IMR-90 (cell line): ENCODE measurements at regions not wholly inside any gene's neighbourhood (a gene's known extent, or its start where the extent isn't known, plus 50 kb on each side); places are given as distances from the start of the nearest gene placed in this dataset.

Source experiments
- ATAC-seq: fragments of 200-7000 bp; cut with Tn5 transposase; 2 replicates; pipeline ENCODE4 v1.9.1; 2020; ENCODE audit warnings: low read depth, mild to moderate bottlenecking, moderate library complexity
- BruUV-seq: library from RNA; stranded (reverse); fragments of 400-500 nt; replicated peaks from 2 replicates; lab custom pipeline; 2021; lab: Mats Ljungman, UMichigan
- CTCF ChIA-PET: fragments of 300-600 bp; formaldehyde crosslinking; extraction: SDS; loops from one replicate; lab custom pipeline; 2021; ENCODE audit warnings: antibody characterized with exemption; lab: Yijun Ruan, JAX
- POLR2A ChIA-PET: fragments of 300-600 bp; sonication (Branson Sonifier 250); formaldehyde crosslinking; loops from one replicate; lab custom pipeline; 2022; ENCODE audit warnings: antibody characterized with exemption; ENCODE audit not compliant: unreplicated experiment; lab: Charles Lee
- DNase-seq: peaks from one replicate; pipeline ENCODE4 v3.0.0; 2013
- H2AFZ ChIP-seq: replicated peaks from 2 replicates; pipeline ENCODE3; 2013; ENCODE audit warnings: low read length, mild to moderate bottlenecking; ENCODE audit not compliant: poor library complexity
- H2AK5ac ChIP-seq: 2 replicates; pipeline ENCODE4 v1.6.1; 2013; ENCODE audit warnings: low read depth, low read length, inconsistent platforms
- H2AK9ac ChIP-seq: replicated peaks from 2 replicates; pipeline ENCODE3; 2013; ENCODE audit warnings: mild to moderate bottlenecking, low read depth, low read length, moderate library complexity; ENCODE audit not compliant: poor library complexity
- H2BK120ac ChIP-seq: 2 replicates; pipeline ENCODE4 v1.6.1; 2013; ENCODE audit warnings: low read depth, low read length, inconsistent platforms
- H2BK15ac ChIP-seq: 3 replicates; pipeline ENCODE4 v1.6.1; 2013; ENCODE audit warnings: low read depth, low read length, inconsistent platforms
- H2BK20ac ChIP-seq: 2 replicates; pipeline ENCODE4 v1.6.1; 2013; ENCODE audit warnings: low read depth, mild to moderate bottlenecking, inconsistent platforms, low read length, moderate library complexity
- H2BK5ac ChIP-seq: 2 replicates; pipeline ENCODE4 v1.6.1; 2013; ENCODE audit warnings: mild to moderate bottlenecking, low read depth, low read length, inconsistent platforms; ENCODE audit not compliant: poor library complexity, severe bottlenecking
- H3K14ac ChIP-seq: replicated peaks from 2 replicates; pipeline ENCODE4 v1.6.1; 2013; ENCODE audit warnings: low read depth, low read length, inconsistent platforms
- H3K18ac ChIP-seq: 2 replicates; pipeline ENCODE4 v1.6.1; 2013; ENCODE audit warnings: low read depth, low read length, control low read depth
- H3K23ac ChIP-seq: 2 replicates; pipeline ENCODE4 v1.6.1; 2013; ENCODE audit warnings: low read depth, low read length, inconsistent platforms
- H3K27ac ChIP-seq: 2 replicates; pipeline ENCODE4 v1.5.1; 2013; ENCODE audit warnings: mild to moderate bottlenecking, control low read depth, low read length; ENCODE audit not compliant: insufficient read depth
- H3K27me3 ChIP-seq: 2 replicates; pipeline ENCODE4 v1.6.1; 2013; ENCODE audit warnings: low read length; ENCODE audit not compliant: control insufficient read depth, insufficient read depth
- H3K36me3 ChIP-seq: 2 replicates; pipeline ENCODE4 v1.6.1; 2013; ENCODE audit warnings: low read length, mixed read lengths; ENCODE audit not compliant: control insufficient read depth, insufficient read depth
- H3K4ac ChIP-seq: 2 replicates; pipeline ENCODE4 v1.6.1; 2013; ENCODE audit warnings: low read depth, low read length, inconsistent platforms
- H3K4me1 ChIP-seq: 2 replicates; pipeline ENCODE4 v1.6.1; 2013; ENCODE audit warnings: low read length, mixed read lengths; ENCODE audit not compliant: control insufficient read depth, insufficient read depth
- H3K4me2 ChIP-seq: 2 replicates; pipeline ENCODE4 v1.6.1; 2013; ENCODE audit warnings: low read depth, mild to moderate bottlenecking, control low read depth, low read length, moderate library complexity
- H3K4me3 ChIP-seq: 2 replicates; pipeline ENCODE4 v1.5.1; 2013; ENCODE audit warnings: low read depth, mild to moderate bottlenecking, control low read depth, low read length, moderate library complexity; ENCODE audit not compliant: insufficient read depth
- H3K56ac ChIP-seq: 2 replicates; pipeline ENCODE4 v1.6.1; 2013; ENCODE audit warnings: low read length, inconsistent platforms; ENCODE audit not compliant: insufficient read depth; ENCODE audit errors: extremely low read depth
- H3K79me1 ChIP-seq, 2 experiments: 2 replicates each; pipeline ENCODE4 v1.6.1; 2013; ENCODE audit warnings: low read length in 2 of 2, inconsistent platforms in 1 of 2, low read depth in 1 of 2
- H3K9ac ChIP-seq: 2 replicates; pipeline ENCODE4 v1.6.1; 2013; ENCODE audit warnings: low read depth, low read length, control low read depth
- H3K9me1 ChIP-seq: 2 replicates; pipeline ENCODE4 v1.6.1; 2013; ENCODE audit warnings: low read length, inconsistent platforms; ENCODE audit not compliant: insufficient read depth
- H3K9me3 ChIP-seq: 2 replicates; pipeline ENCODE4 v1.6.1; 2013; ENCODE audit warnings: low read length; ENCODE audit not compliant: control insufficient read depth, insufficient read depth
- H4K20me1 ChIP-seq: 2 replicates; pipeline ENCODE4 v1.6.1; 2013; ENCODE audit warnings: low read length, inconsistent platforms; ENCODE audit not compliant: insufficient read depth
- H4K5ac ChIP-seq: 2 replicates; pipeline ENCODE4 v1.6.1; 2013; ENCODE audit warnings: mild to moderate bottlenecking, low read depth, low read length, control low read depth
- H4K8ac ChIP-seq, 2 experiments: 2 replicates each; pipeline ENCODE4 v1.6.1; 2013; ENCODE audit warnings: low read depth in 2 of 2, low read length in 2 of 2, control low read depth in 1 of 2, inconsistent platforms in 1 of 2
- H4K91ac ChIP-seq: 2 replicates; pipeline ENCODE4 v1.6.1; 2013; ENCODE audit warnings: low read depth, low read length, inconsistent platforms; ENCODE audit not compliant: insufficient read depth
- CEBPB ChIP-seq: IDR thresholded peaks from 2 replicates; pipeline ENCODE4 v1.6.1; 2012; ENCODE audit warnings: low read depth, low read length, improper control_type of control experiment
- FOS ChIP-seq: fragments of 150-350 bp; IDR thresholded peaks from 2 replicates; pipeline ENCODE4 v1.6.1; 2016; ENCODE audit warnings: low read depth, low read length
- MAFK ChIP-seq: IDR thresholded peaks from 2 replicates; pipeline ENCODE4 v1.6.1; 2012; ENCODE audit warnings: low read depth, low read length, improper control_type of control experiment
- MXI1 ChIP-seq: IDR thresholded peaks from 2 replicates; pipeline ENCODE4 v1.6.1; 2012; ENCODE audit warnings: low read depth, mild to moderate bottlenecking, low read length, moderate library complexity, borderline replicate concordance
- USF2 ChIP-seq: fragments of 150-350 bp; IDR thresholded peaks from 2 replicates; pipeline ENCODE4 v1.6.1; 2017; ENCODE audit warnings: mild to moderate bottlenecking, antibody characterized with exemption, low read length, low read depth
- WGBS, 2 experiments: methylation state at CpG; one replicate each; pipeline versions ENCODE4 v1.1.5 to v1.1.7; 2013; ENCODE audit warnings: missing lambda C conversion rate in 2 of 2; ENCODE audit not compliant: insufficient read length in 1 of 2; ENCODE audit errors: extremely low coverage in 2 of 2; 5-methylcytosine and 5-hydroxymethylcytosine counted together
- dilution Hi-C: fragments of 300-500 bp; cut with HindIII; formaldehyde crosslinking; loops from one replicate; pipeline ENCODE4 v1.14.3; 2018; ENCODE audit warnings: low sequenced_read_pairs; ENCODE audit not compliant: unreplicated experiment
- in situ Hi-C: fragments of 300-500 bp; cut with MboI; formaldehyde crosslinking; loops from 3 replicates; pipeline ENCODE4 v1.14.3; 2019; ENCODE audit warnings: low sequenced_read_pairs, inconsistent platforms, mixed read lengths
- intact Hi-C: fragments of 100-400 bp; cut with micrococcal nuclease; formaldehyde crosslinking; loops from 2 replicates; pipeline ENCODE4 v1.10.0; 2022

GRCh38 chr3:153273767-153274435 lies 111.9 kb downstream of the RAP2B start:
- Histone ChIP-seq H2AK5ac (no peak overlapping the region), H3K9me1 (0 out of 2 replicates have a peak, but pooled peaks cover 2% of the 10 kb centered on the region), H3K4me1 (peaks cover 2% of the 10 kb centered on the region; the same call in 1 of the 2 replicates), H2AFZ (no peak overlapping the region), H2BK120ac (no peak overlapping the region), H3K4me3 (no peak overlapping the region), H3K27me3 (no peaks in the 10 kb centered on the region), H4K5ac (no peak overlapping the region), H3K9ac (no peak overlapping the region), H3K23ac (no peak overlapping the region), H2BK20ac (no peak overlapping the region), H4K91ac (no peak overlapping the region), H2BK5ac (no peak overlapping the region), H3K56ac (no peak overlapping the region), H3K79me1 (no peaks in the 10 kb centered on the region), H4K8ac (no peak overlapping the region), H3K9me3 (no peaks in the 10 kb centered on the region), H3K36me3 (no peaks in the 10 kb centered on the region), H4K20me1 (no peaks in the 10 kb centered on the region), H2AK9ac (no peak overlapping the region), H3K27ac (no peak overlapping the region), H3K18ac (no peak overlapping the region), H3K4me2 (no peak overlapping the region), H2BK15ac (no peak overlapping the region), H3K14ac (no peak overlapping the region), H3K4ac (no peak overlapping the region)
- intact Hi-C loops (no loop called here), dilution Hi-C loops (no loop called here), in situ Hi-C loops (no loop called here)
- DNase-seq: peak; percentile 76
- TF ChIP-seq MXI1: no peak
- peak; percentile 40; the same call in 1 of the 2 replicates for TF ChIP-seq CEBPB
- TF ChIP-seq USF2: no peak
- 0 out of 2 replicates have a peak, but pooled peaks have one; percentile 6 for TF ChIP-seq FOS
- TF ChIP-seq MAFK: peak; percentile 73
- POLR2A ChIA-PET: no interaction called here
- WGBS, 2 experiments: no CpG with 5 or more reads among the region's 7 CpGs
- peak; percentile 73 for ATAC-seq
- no TSS peak for BruUV-seq
- CTCF ChIA-PET: interaction anchor here (1.1 kb wide), 1 partner anchor 17 kb away, joined by 4 read pairs; no protein-coding TSS in a partner anchor
